HCT116 (cell line): ENCODE measurements at regions not wholly inside any gene's neighbourhood (a gene's known extent, or its start where the extent isn't known, plus 50 kb on each side); places are given as distances from the start of the nearest gene placed in this dataset.
"Not testable (repeated sequence)": the region's sequence is repeated elsewhere in the genome, so short reads cannot be mapped to it uniquely, and the experiment has no call there.

Experiments used
- ATAC-seq: fragments of 200-7000 bp; cut with Tn5 transposase; 2 replicates; pipeline ENCODE4 v1.9.1; 2020; ENCODE audit warnings: mild to moderate bottlenecking, moderate library complexity
- BruUV-seq: library from RNA; stranded (reverse); fragments of 400-500 nt; replicated peaks from 2 replicates; lab custom pipeline; 2021; lab: Mats Ljungman, UMichigan
- CTCF ChIA-PET: fragments of 300-600 bp; sonication (Branson Sonifier 250); formaldehyde crosslinking; loops from one replicate; lab custom pipeline; 2021; ENCODE audit warnings: antibody characterized with exemption; lab: Charles Lee
- POLR2A ChIA-PET: fragments of 300-600, 350-600 bp; sonication (Branson Sonifier 250); formaldehyde crosslinking; loops from one replicate; lab custom pipeline; 2021; ENCODE audit warnings: antibody characterized with exemption; lab: Charles Lee
- RAD21 ChIA-PET, 2 experiments: fragments of 300-600 bp; sonication (Branson Sonifier 250); formaldehyde crosslinking; loops; one replicate each; lab custom pipeline; 2023; ENCODE audit warnings: low total read pairs in 2 of 2; ENCODE audit not compliant: uncharacterized antibody in 2 of 2, unreplicated experiment in 2 of 2, low non-redundant PET in 1 of 2; lab: Charles Lee
- DNase-seq: peaks from one replicate; pipeline ENCODE4 v3.0.0-alpha.2; 2010; ENCODE audit warnings: low read depth, low spot score
- H2AFZ ChIP-seq: fragments of 200-600 bp; shearing (Covaris generic), sonication (generic); 2 replicates; pipeline ENCODE4 v1.6.1; 2017; ENCODE audit warnings: low read depth, mixed run types, mixed read lengths, antibody characterized with exemption, low read length; ENCODE audit not compliant: poor library complexity, severe bottlenecking
- H3K27ac ChIP-seq: 2 replicates; pipeline ENCODE4 v1.5.1; 2012; ENCODE audit warnings: low read depth, low read length
- H3K27me3 ChIP-seq: fragments of 200-600 bp; sonication (generic); 2 replicates; pipeline ENCODE4 v1.6.1; 2016; ENCODE audit warnings: mixed run types, low read length, mixed read lengths; ENCODE audit not compliant: insufficient read depth
- H3K36me3 ChIP-seq, 2 experiments: fragments of 200-500 bp in 1 of 2; fragments of 200-600 bp in 1 of 2; sonication (Bioruptor generic) in 1 of 2; sonication (generic) in 1 of 2; 2 replicates each; pipeline versions ENCODE4 v1.5.1 to v1.6.1; 2014 to 2016; ENCODE audit warnings: low read length in 2 of 2, inconsistent platforms in 1 of 2, mixed read lengths in 1 of 2, mixed run types in 1 of 2; ENCODE audit not compliant: insufficient read depth in 2 of 2, control insufficient read depth in 1 of 2
- H3K4me1 ChIP-seq, 2 experiments: fragments of 200-600 bp in 1 of 2; sonication (generic) in 1 of 2; 2 replicates each; pipeline versions ENCODE4 v1.5.1 to v1.6.1; 2012 to 2017; ENCODE audit warnings: low read length in 2 of 2, inconsistent platforms in 1 of 2, mild to moderate bottlenecking in 1 of 2, mixed read lengths in 1 of 2, mixed run types in 1 of 2, moderate library complexity in 1 of 2; ENCODE audit not compliant: insufficient read depth in 2 of 2, control insufficient read depth in 1 of 2
- H3K4me2 ChIP-seq: fragments of 200-600 bp; sonication (generic); 2 replicates; pipeline ENCODE4 v1.6.1; 2017; ENCODE audit warnings: mixed run types, low read length, mixed read lengths
- H3K4me3 ChIP-seq, 2 experiments: fragments of 200-600 bp in 1 of 2; sonication (generic) in 1 of 2; replicated peaks in 1 of 2; 2 replicates each; pipeline ENCODE4 v1.5.1; 2011 to 2016; ENCODE audit warnings: low read length in 2 of 2, control low read depth in 1 of 2, low read depth in 1 of 2, mild to moderate bottlenecking in 1 of 2, mixed read lengths in 1 of 2, mixed run types in 1 of 2
- H3K79me2 ChIP-seq: fragments of 200-600 bp; sonication (generic); 2 replicates; pipeline ENCODE4 v1.6.1; 2017; ENCODE audit warnings: mild to moderate bottlenecking, mixed run types, low read length, moderate library complexity, mixed read lengths; ENCODE audit not compliant: insufficient read depth
- H3K9ac ChIP-seq: fragments of 200-600 bp; sonication (generic); 2 replicates; pipeline ENCODE4 v1.6.1; 2016; ENCODE audit warnings: low read length, mixed read lengths
- H3K9me2 ChIP-seq: fragments of 200-600 bp; sonication (generic), shearing (Covaris generic); 2 replicates; pipeline ENCODE4 v1.6.1; 2017; ENCODE audit warnings: mixed run types, mild to moderate bottlenecking, moderate library complexity; ENCODE audit not compliant: insufficient read depth
- H3K9me3 ChIP-seq, 2 experiments: fragments of 200-500 bp in 1 of 2; fragments of 200-600 bp in 1 of 2; sonication (Bioruptor generic) in 1 of 2; sonication (generic) in 1 of 2; 2 replicates each; pipeline ENCODE4 v1.6.1; 2014 to 2017; ENCODE audit warnings: low read length in 2 of 2, mixed read lengths in 2 of 2, inconsistent platforms in 1 of 2, low read depth in 1 of 2, mild to moderate bottlenecking in 1 of 2, mixed run types in 1 of 2, moderate library complexity in 1 of 2; ENCODE audit not compliant: control insufficient read depth in 1 of 2, insufficient read depth in 1 of 2
- H4K20me1 ChIP-seq: fragments of 200-600 bp; sonication (generic), shearing (Covaris generic); 2 replicates; pipeline ENCODE4 v1.6.1; 2017; ENCODE audit warnings: mixed run types, mild to moderate bottlenecking, moderate library complexity; ENCODE audit not compliant: insufficient read depth
- ATF3 ChIP-seq: IDR thresholded peaks from 2 replicates; pipeline ENCODE4 v1.6.1; 2012
- CTCF ChIP-seq, 3 experiments: fragments of 200-600 bp in 1 of 3; sonication (generic) in 1 of 3; IDR thresholded peaks in 2 of 3; conservative IDR thresholded peaks in 1 of 3; 2 replicates each; pipeline ENCODE4 v1.5.1; 2012 to 2017; ENCODE audit warnings: low read depth in 2 of 3, low read length in 2 of 3, antibody characterized with exemption in 1 of 3, borderline replicate concordance in 1 of 3, control low read depth in 1 of 3, mild to moderate bottlenecking in 1 of 3, mixed read lengths in 1 of 3, mixed run types in 1 of 3, moderate library complexity in 1 of 3; ENCODE audit not compliant: insufficient read depth in 1 of 3
- EGR1 ChIP-seq: IDR thresholded peaks from 2 replicates; pipeline ENCODE4 v1.6.1; 2012; ENCODE audit warnings: low read depth
- ELF1 ChIP-seq: IDR thresholded peaks from 2 replicates; pipeline ENCODE4 v1.6.1; 2012; ENCODE audit warnings: low read depth, borderline replicate concordance
- JUND ChIP-seq: IDR thresholded peaks from 2 replicates; pipeline ENCODE4 v1.6.1; 2012
- POLR2AphosphoS5 ChIP-seq: IDR thresholded peaks from 2 replicates; pipeline ENCODE4 v1.6.1; 2011; ENCODE audit warnings: mild to moderate bottlenecking, low read depth, low read length, moderate library complexity
- SRF ChIP-seq: IDR thresholded peaks from 2 replicates; pipeline ENCODE4 v1.6.1; 2012; ENCODE audit warnings: low read depth
- ZBTB33 ChIP-seq: IDR thresholded peaks from 2 replicates; pipeline ENCODE4 v1.6.1; 2011; ENCODE audit warnings: mild to moderate bottlenecking, low read length, moderate library complexity; ENCODE audit not compliant: insufficient replicate concordance; ENCODE audit errors: extremely low read depth
- ZFX ChIP-seq: fragments of 450-650 bp; IDR thresholded peaks from 2 replicates; pipeline ENCODE4 v1.6.1; 2017
- ZNF274 ChIP-seq: fragments of 200-500 bp; sonication (Bioruptor generic); IDR thresholded peaks from 2 replicates; pipeline ENCODE4 v1.6.1; 2014; ENCODE audit warnings: mild to moderate bottlenecking, low read depth, low read length, inconsistent platforms
- intact Hi-C: fragments of 100-400 bp; cut with micrococcal nuclease; formaldehyde crosslinking; loops from 2 replicates; pipeline ENCODE4 v1.10.0; 2022

- intact Hi-C loops = no loop called here
- Histone ChIP-seq H3K4me2 (no peak overlapping the region), H3K27me3 (no peaks in the 10 kb centered on the region), H3K9ac (no peak overlapping the region), H3K4me1 (no peaks in the 10 kb centered on the region), H3K27ac (no peak overlapping the region), H4K20me1 (no peaks in the 10 kb centered on the region), H3K79me2 (no peaks in the 10 kb centered on the region), H3K36me3 (no peaks in the 10 kb centered on the region), H3K9me3 (no peaks in the 10 kb centered on the region; a peak in 1 of 4 replicates), H2AFZ (no peak overlapping the region), H3K9me2 (no peaks in the 10 kb centered on the region), H3K4me3 (no peak overlapping the region)
- CTCF ChIA-PET = no interaction called here
- no TSS peak for BruUV-seq
- RAD21 ChIA-PET = no interaction called here
- ATAC-seq = no peak
- no peak for DNase-seq
- TF ChIP-seq POLR2AphosphoS5 (no peak), JUND (no peak)
- POLR2A ChIA-PET = no interaction called here
Observed at GRCh38 chr1:102234753-102235359, 238.1 kb upstream of the OLFM3 start.

- Histone ChIP-seq H3K9me3 (no peaks in the 10 kb centered on the region), H3K4me1 (no peaks in the 10 kb centered on the region), H3K27ac (no peak overlapping the region), H4K20me1 (no peaks in the 10 kb centered on the region), H3K9ac (no peak overlapping the region), H3K79me2 (no peaks in the 10 kb centered on the region), H3K4me3 (no peak overlapping the region), H3K36me3 (no peaks in the 10 kb centered on the region), H2AFZ (no peak overlapping the region), H3K9me2 (no peaks in the 10 kb centered on the region), H3K4me2 (no peak overlapping the region), H3K27me3 (no peaks in the 10 kb centered on the region)
- no peak for ATAC-seq
- POLR2A ChIA-PET = no interaction called here
- CTCF ChIA-PET = no interaction called here
- BruUV-seq = no TSS peak
- intact Hi-C loops = no loop called here
- TF ChIP-seq ZNF274 (no peak), POLR2AphosphoS5 (no peak), SRF (no peak), CTCF (IDR thresholded peaks at IDR 0.05 in 2 of 3, conservative IDR thresholded peaks at IDR 0.05 in 1 of 3; ENCODE audit: borderline replicate concordance in 1 of 3, insufficient read depth in 1 of 3, low read depth in 2 of 3, low read length in 2 of 3) (no peak), EGR1 (no peak), ZBTB33 (no peak), ZFX (no peak), ATF3 (no peak), ELF1 (no peak)
- RAD21 ChIA-PET = no interaction called here
- DNase-seq = no peak
Observed at GRCh38 chr1:102219463-102219862, 222.7 kb upstream of the OLFM3 start.

- H4K20me1 ChIP-seq, ATAC-seq, BruUV-seq, H3K9me3 ChIP-seq, DNase-seq, H3K27ac ChIP-seq, POLR2A ChIA-PET, H3K4me2 ChIP-seq, intact Hi-C loops, H3K27me3 ChIP-seq, H3K79me2 ChIP-seq, H2AFZ ChIP-seq, RAD21 ChIA-PET, CTCF ChIA-PET, H3K4me3 ChIP-seq, H3K4me1 ChIP-seq, H3K9ac ChIP-seq, H3K9me2 ChIP-seq, H3K36me3 ChIP-seq: not testable (repeated sequence)
Observed at GRCh38 chr1:102210891-102211290, 214.2 kb upstream of the OLFM3 start.
